ENCODE measurements at regions not wholly inside any gene's neighbourhood (a gene's known extent, or its start where the extent isn't known, plus 50 kb on each side); places are given as distances from the start of the nearest gene placed in this dataset.

GRCh38 chr4:35541888-35542213, 702.5 kb downstream of the ARAP2 start:
- Histone ChIP-seq H3K27ac (ENCODE audit: low read depth in 2 of 2, low read length in 2 of 2) (no peak overlapping the region), H3K9ac (ENCODE audit: low read length in 3 of 3) (no peak overlapping the region), H3K9me3 (ENCODE audit: control insufficient read depth in 2 of 3, insufficient read depth in 1 of 3, low read length in 3 of 3) (peaks cover 0 to 4% (median 0%) of the 10 kb centered on the region in 3 donors), H3K4me3 (ENCODE audit: low read length in 3 of 3) (peak overlapping the region in 1 of 3 donors; percentile 40), H3K36me3 (ENCODE audit: control insufficient read depth in 2 of 3, insufficient read depth in 3 of 3, low read length in 3 of 3) (no peaks in the 10 kb centered on the region), H3K27me3 (ENCODE audit: control insufficient read depth, insufficient read depth, low read length) (no peaks in the 10 kb centered on the region), H3K4me1 (ENCODE audit: control insufficient read depth in 2 of 3, insufficient read depth in 2 of 3, low read depth in 1 of 3, low read length in 3 of 3) (no peaks in the 10 kb centered on the region)
- peak in 1 of 5 donors; percentile 5 for DNase-seq
- FAIRE-seq: no peak
- intact Hi-C loops (cut with DNase I): no loop called here
- no peak for TF ChIP-seq CTCF (IDR thresholded peaks at IDR 0.05; ENCODE audit: borderline replicate concordance, extremely low read depth, insufficient read depth)

GRCh38 chr4:35548921-35549320, 695.4 kb downstream of the ARAP2 start:
- no peak for FAIRE-seq
- TF ChIP-seq CTCF (IDR thresholded peaks at IDR 0.05; ENCODE audit: borderline replicate concordance, extremely low read depth, insufficient read depth): no peak
- peaks cover 0 to 7% (median 0%) of the 10 kb centered on the region in 3 donors for H3K9me3 ChIP-seq (ENCODE audit: control insufficient read depth in 2 of 3, insufficient read depth in 1 of 3, low read length in 3 of 3)
- no peak for DNase-seq
- no peak overlapping the region for H3K27ac ChIP-seq (ENCODE audit: low read depth in 2 of 2, low read length in 2 of 2)
- no peaks in the 10 kb centered on the region for H3K4me1 ChIP-seq (ENCODE audit: control insufficient read depth in 2 of 3, insufficient read depth in 2 of 3, low read depth in 1 of 3, low read length in 3 of 3)
- H3K9ac ChIP-seq (ENCODE audit: low read length in 3 of 3): no peak overlapping the region
- intact Hi-C loops (cut with DNase I): no loop called here
- H3K36me3 ChIP-seq (ENCODE audit: control insufficient read depth in 2 of 3, insufficient read depth in 3 of 3, low read length in 3 of 3): no peaks in the 10 kb centered on the region
- no peaks in the 10 kb centered on the region for H3K27me3 ChIP-seq (ENCODE audit: control insufficient read depth, insufficient read depth, low read length)
- no peak overlapping the region for H3K4me3 ChIP-seq (ENCODE audit: low read length in 3 of 3)

GRCh38 chr4:35556387-35556786, 687.9 kb downstream of the ARAP2 start:
- Histone ChIP-seq H3K27me3 (ENCODE audit: control insufficient read depth, insufficient read depth, low read length) (no peaks in the 10 kb centered on the region), H3K9me3 (ENCODE audit: control insufficient read depth in 2 of 3, insufficient read depth in 1 of 3, low read length in 3 of 3) (peaks cover 0 to 6% (median 2%) of the 10 kb centered on the region in 3 donors), H3K9ac (ENCODE audit: low read length in 3 of 3) (no peak overlapping the region), H3K36me3 (ENCODE audit: control insufficient read depth in 2 of 3, insufficient read depth in 3 of 3, low read length in 3 of 3) (no peaks in the 10 kb centered on the region), H3K27ac (ENCODE audit: low read depth in 2 of 2, low read length in 2 of 2) (no peak overlapping the region), H3K4me3 (ENCODE audit: low read length in 3 of 3) (no peak overlapping the region), H3K4me1 (ENCODE audit: control insufficient read depth in 2 of 3, insufficient read depth in 2 of 3, low read depth in 1 of 3, low read length in 3 of 3) (no peaks in the 10 kb centered on the region)
- intact Hi-C loops (cut with DNase I): no loop called here
- FAIRE-seq (no peak), DNase-seq (no peak)
- no peak for TF ChIP-seq CTCF (IDR thresholded peaks at IDR 0.05; ENCODE audit: borderline replicate concordance, extremely low read depth, insufficient read depth)

All from kidney (tissue), 13 donors.